ENCODE measurements at regions not wholly inside any gene's neighbourhood (a gene's known extent, or its start where the extent isn't known, plus 50 kb on each side); places are given as distances from the start of the nearest gene placed in this dataset.

DNA sequence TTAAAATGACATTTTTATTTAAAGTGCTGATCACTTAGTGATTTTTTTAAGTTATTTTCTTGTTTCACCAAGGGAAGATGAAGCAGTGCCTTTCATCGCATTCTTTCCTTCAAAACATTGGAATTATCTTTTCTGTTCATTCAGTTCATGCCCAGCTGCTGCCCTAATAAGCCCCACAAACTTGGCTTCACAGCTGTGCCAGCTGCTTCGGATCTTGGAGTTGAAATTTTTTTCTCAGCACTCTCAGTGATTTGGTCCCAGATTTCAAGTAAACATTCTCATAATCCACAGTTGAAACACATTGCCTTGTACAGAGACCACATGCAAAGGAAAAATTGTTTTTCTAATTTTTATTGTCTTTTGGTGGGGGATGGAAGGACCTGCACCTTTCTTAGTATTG, 353.3 kb upstream of the LRP1B start:
- no peaks in the 10 kb centered on the region for H3K4me1 ChIP-seq
- H3K36me3 ChIP-seq (ENCODE audit: insufficient read depth in 1 of 2, low read depth in 1 of 2), result no peaks in the 10 kb centered on the region
- no peak overlapping the region for H3K27ac ChIP-seq
- 23 to 38% (median 31%) methylated on average over 2 of the region's 2 CpGs for WGBS, 3 donors
- no peaks in the 10 kb centered on the region for H3K9me3 ChIP-seq
- intact Hi-C loops (cut with DNase I), result no loop called here
- no peaks in the 10 kb centered on the region for H3K27me3 ChIP-seq (ENCODE audit: insufficient read depth in 3 of 3, low read length in 2 of 3)
- DNase-seq (no peak), ATAC-seq (no peak)
- TF ChIP-seq, protein P1, sequence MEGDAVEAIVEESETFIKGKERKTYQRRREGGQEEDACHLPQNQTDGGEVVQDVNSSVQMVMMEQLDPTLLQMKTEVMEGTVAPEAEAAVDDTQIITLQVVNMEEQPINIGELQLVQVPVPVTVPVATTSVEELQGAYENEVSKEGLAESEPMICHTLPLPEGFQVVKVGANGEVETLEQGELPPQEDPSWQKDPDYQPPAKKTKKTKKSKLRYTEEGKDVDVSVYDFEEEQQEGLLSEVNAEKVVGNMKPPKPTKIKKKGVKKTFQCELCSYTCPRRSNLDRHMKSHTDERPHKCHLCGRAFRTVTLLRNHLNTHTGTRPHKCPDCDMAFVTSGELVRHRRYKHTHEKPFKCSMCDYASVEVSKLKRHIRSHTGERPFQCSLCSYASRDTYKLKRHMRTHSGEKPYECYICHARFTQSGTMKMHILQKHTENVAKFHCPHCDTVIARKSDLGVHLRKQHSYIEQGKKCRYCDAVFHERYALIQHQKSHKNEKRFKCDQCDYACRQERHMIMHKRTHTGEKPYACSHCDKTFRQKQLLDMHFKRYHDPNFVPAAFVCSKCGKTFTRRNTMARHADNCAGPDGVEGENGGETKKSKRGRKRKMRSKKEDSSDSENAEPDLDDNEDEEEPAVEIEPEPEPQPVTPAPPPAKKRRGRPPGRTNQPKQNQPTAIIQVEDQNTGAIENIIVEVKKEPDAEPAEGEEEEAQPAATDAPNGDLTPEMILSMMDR (IDR thresholded peaks at IDR 0.05), result no peak
- H3K4me3 ChIP-seq, result no peak overlapping the region

DNA sequence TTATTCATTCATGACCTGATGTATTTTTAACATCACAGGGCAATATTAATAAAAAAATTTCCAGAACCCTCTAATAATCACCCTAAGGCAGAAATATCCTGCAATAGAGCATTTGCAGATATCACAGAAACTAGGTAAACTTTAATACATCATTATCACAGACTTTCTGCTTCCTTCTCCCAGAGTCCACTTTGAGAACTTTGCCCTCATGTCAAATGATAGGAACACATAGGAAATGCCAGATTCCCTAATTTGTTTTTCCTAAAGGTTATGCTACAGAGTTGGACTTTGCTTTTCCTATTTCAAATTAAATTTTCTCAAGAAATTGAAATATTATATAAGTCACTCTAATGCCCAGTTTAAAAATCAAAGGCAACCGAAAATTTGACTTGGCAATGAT, 352.8 kb upstream of the LRP1B start:
- TF ChIP-seq, protein P1 (IDR thresholded peaks at IDR 0.05), result no peak
- 29 to 42% (median 35%) methylated on average over 1 of the region's 1 CpG for WGBS, 3 donors
- H3K27ac ChIP-seq, result no peak overlapping the region

DNA sequence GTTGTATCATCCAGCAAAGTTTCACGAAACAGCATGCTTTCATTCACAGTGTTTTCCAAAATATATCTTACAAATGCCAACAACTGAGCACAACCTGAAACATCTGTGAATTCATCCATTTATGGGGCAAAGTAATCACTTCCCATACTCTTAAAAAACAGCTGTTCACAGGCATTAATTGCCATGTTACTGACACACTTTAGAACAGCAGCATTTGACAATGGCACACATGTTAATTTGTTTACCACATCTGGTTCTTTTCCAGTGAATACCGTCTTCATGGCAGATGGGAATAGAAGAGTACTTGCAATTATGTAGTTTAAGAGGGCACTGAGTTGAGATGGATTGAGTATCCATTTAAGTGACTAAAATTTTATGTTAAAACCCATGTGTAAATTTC, 347.4 kb upstream of the LRP1B start:
- H3K4me3 ChIP-seq, result no peak overlapping the region
- no peaks in the 10 kb centered on the region for H3K36me3 ChIP-seq (ENCODE audit: insufficient read depth in 1 of 2, low read depth in 1 of 2)
- intact Hi-C loops (cut with DNase I), result no loop called here
- no peaks in the 10 kb centered on the region for H3K4me1 ChIP-seq
- no peaks in the 10 kb centered on the region for H3K9me3 ChIP-seq
- no peaks in the 10 kb centered on the region for H3K27me3 ChIP-seq (ENCODE audit: insufficient read depth in 3 of 3, low read length in 2 of 3)
- ATAC-seq (no peak), DNase-seq (no peak)
- 13 to 20% (median 18%) methylated on average over 2 of the region's 2 CpGs for WGBS, 3 donors
- TF ChIP-seq, protein P1 (IDR thresholded peaks at IDR 0.05), result no peak
- H3K27ac ChIP-seq, result no peak overlapping the region

More for the DNA sequence above, 352.8 kb upstream of the LRP1B start:
- ATAC-seq, result no peak
- Histone ChIP-seq H3K9me3 (no peaks in the 10 kb centered on the region), H3K4me3 (no peak overlapping the region), H3K4me1 (no peaks in the 10 kb centered on the region), H3K27me3 (ENCODE audit: insufficient read depth in 3 of 3, low read length in 2 of 3) (no peaks in the 10 kb centered on the region), H3K36me3 (ENCODE audit: insufficient read depth in 1 of 2, low read depth in 1 of 2) (no peaks in the 10 kb centered on the region)
- intact Hi-C loops (cut with DNase I), result no loop called here
- no peak for DNase-seq

DNA sequence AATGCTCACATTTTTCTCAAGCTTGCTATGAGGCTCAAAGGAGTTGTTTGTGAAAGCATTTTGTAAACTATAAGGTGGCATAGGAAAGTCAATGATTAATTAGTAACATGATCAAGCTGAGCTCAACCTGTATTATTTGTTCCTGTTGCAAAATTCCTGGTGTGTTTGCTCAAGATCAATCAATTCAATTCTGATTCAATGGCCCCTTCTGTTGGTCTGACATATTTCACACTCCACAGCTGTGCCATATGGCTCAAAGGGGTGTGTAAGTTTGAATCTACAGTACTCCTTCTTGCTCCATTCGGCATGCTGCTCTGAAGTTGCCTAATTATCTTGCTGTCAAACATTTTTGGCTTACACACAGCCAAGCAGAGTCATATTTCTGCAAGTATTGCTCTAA, 341.6 kb upstream of the LRP1B start:
- no peak for ATAC-seq

DNA sequence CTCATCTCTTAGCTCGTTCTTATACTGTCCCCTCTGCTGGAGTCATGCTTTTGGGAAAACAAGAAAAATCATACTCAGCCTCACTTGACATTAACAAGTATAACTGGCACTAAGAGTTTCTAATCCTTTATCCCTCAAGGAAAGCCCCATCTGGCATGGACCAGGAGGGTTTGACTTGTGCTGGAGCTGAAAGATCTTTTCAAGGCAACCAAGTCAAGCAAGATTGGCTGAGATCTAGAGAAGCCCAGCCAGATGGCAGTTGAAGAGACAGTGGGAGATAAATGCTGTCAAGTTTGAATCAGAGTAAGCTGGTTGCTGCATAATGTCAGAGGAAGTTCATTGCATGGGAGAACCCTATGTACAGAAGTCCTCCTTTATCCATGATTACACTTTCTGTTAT, 336.5 kb upstream of the LRP1B start:
- DNase-seq (no peak), ATAC-seq (no peak)
- Histone ChIP-seq H3K27me3 (ENCODE audit: insufficient read depth in 3 of 3, low read length in 2 of 3) (peaks cover 0 to 2% (median 0%) of the 10 kb centered on the region in 3 donors), H3K36me3 (ENCODE audit: insufficient read depth in 1 of 2, low read depth in 1 of 2) (no peaks in the 10 kb centered on the region), H3K4me1 (no peaks in the 10 kb centered on the region), H3K4me3 (no peak overlapping the region), H3K27ac (no peak overlapping the region), H3K9me3 (no peaks in the 10 kb centered on the region)
- intact Hi-C loops (cut with DNase I), result no loop called here
- TF ChIP-seq, protein P1 (IDR thresholded peaks at IDR 0.05), result no peak
- 66 to 79% (median 66%) methylated on average over 1 of the region's 1 CpG for WGBS, 3 donors

More for the DNA sequence above, 341.6 kb upstream of the LRP1B start:
- Histone ChIP-seq H3K9me3 (no peaks in the 10 kb centered on the region), H3K27ac (no peak overlapping the region), H3K36me3 (ENCODE audit: insufficient read depth in 1 of 2, low read depth in 1 of 2) (no peaks in the 10 kb centered on the region), H3K4me3 (no peak overlapping the region), H3K27me3 (ENCODE audit: insufficient read depth in 3 of 3, low read length in 2 of 3) (peaks cover 0 to 2% (median 0%) of the 10 kb centered on the region in 3 donors), H3K4me1 (no peaks in the 10 kb centered on the region)
- intact Hi-C loops (cut with DNase I), result no loop called here
- TF ChIP-seq, protein P1 (IDR thresholded peaks at IDR 0.05), result no peak
- WGBS, 3 donors, result 11 to 24% (median 12%) methylated on average over 1 of the region's 1 CpG
- DNase-seq, result no peak
